Esophagus squamous epithelium (tissue), 4 donors: ENCODE measurements at regions not wholly inside any gene's neighbourhood (a gene's known extent, or its start where the extent isn't known, plus 50 kb on each side); places are given as distances from the start of the nearest gene placed in this dataset.

ENCODE experiments used
- CTCF ChIP-seq, 6 experiments: fragments of 450-650 bp in 4 of 6; fragments of 200-600 bp in 2 of 6; sonication (generic) in 2 of 6; IDR thresholded peaks; one replicate each; pipeline ENCODE4 v1.5.1; 2016 to 2019; ENCODE audit warnings: antibody characterized with exemption in 6 of 6, mild to moderate bottlenecking in 4 of 6, moderate library complexity in 4 of 6
- POLR2A ChIP-seq, 4 donors: fragments of 450-650 bp; IDR thresholded peaks; one replicate each; pipeline ENCODE4 v1.6.1; 2017; ENCODE audit warnings: antibody characterized with exemption in 4 of 4, mild to moderate bottlenecking in 4 of 4, moderate library complexity in 3 of 4

GRCh38 chr1:93738926-93739325, 57.3 kb upstream of the BCAR3 start:
- no peak for TF ChIP-seq CTCF (IDR thresholded peaks at IDR 0.05)
- TF ChIP-seq POLR2A (IDR thresholded peaks at IDR 0.05) = no peak
